Stimulated activated CD4-positive, alpha-beta T cell treated with anti-CD3 and anti-CD28 coated beads, Interleukin-12 subunit alpha, Interleukin-12 subunit beta, amount 100 ng/mL, for 48 hours (primary cell): ENCODE measurements at regions not wholly inside any gene's neighbourhood (a gene's known extent, or its start where the extent isn't known, plus 50 kb on each side); places are given as distances from the start of the nearest gene placed in this dataset.

Experiments used
- DNase-seq, 3 donors: peaks; one replicate each; pipeline ENCODE4 v3.0.0-alpha.2; 2020; ENCODE audit warnings: low read depth in 2 of 3, low spot score in 1 of 3

DNA sequence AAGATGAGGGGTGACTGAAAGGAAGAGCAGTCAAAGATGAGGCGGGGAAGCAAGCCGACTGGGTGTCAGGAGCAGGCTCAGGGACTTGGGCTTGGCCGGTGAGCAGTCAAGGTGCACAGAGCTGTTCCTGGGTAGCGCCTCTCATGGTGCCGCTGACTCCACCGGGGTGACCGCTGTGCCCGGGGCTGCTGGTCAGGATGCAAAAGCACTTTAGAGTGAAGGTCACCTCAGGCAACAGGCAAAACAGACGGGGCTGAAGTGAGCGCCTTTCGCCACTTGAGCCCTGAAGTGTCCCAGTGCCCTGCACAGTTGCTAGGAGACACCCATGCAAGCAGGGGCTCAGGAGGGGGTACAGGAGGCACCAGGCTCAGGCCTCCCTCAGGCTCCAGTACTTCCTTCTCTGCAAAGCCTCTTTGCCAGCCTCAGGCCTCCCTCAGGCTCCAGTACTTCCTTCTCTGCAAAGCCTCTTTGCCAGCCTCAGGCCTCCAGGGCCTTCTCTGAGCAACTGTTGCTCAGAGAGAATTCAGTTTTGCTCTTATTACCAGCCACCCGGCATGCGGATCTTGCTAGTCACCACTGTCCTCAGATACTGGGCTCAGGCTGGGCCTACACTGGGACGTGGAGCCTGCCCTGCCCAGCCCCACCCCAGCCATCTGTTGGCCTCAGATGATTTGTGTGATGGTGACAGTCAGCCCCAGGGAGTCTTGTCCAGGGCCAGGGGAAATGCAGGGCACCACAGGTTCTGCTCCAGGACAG, 99.7 kb upstream of the IRF2BP2 start:
- DNase-seq, result no peak

DNA sequence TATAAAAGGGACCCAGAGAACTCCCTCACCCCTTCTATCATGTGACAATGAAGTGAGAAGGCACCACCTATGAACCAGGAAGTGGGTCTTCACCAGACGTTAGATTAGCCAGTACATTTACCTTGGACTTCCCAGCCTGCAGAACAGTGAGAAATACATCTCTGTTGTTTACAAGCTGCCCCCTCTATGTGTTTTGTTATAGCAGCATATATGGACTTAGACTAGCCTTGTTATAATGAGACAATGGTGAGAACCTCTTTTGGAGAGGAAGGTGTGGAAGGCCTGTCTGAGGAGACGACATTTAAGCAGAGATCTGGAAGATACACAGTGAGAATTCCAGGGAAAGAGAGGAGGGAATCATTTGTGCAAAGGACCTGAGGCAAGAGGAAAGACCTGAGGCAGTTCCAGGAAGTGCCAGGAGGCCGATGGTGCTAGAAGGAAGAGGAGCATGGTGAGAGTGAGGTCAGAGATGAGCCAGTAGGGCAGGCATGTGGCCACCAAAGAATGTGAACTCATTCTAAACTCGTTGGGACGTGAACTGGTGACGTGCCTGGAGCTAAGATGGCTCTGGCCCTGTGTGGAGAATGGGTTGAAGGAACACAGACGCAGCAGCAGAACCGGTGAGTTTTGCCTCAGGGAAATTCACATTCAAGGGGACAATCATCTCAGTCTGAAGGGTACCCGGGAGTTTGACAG, 98.9 kb upstream of the IRF2BP2 start:
- DNase-seq, result no peak

DNA sequence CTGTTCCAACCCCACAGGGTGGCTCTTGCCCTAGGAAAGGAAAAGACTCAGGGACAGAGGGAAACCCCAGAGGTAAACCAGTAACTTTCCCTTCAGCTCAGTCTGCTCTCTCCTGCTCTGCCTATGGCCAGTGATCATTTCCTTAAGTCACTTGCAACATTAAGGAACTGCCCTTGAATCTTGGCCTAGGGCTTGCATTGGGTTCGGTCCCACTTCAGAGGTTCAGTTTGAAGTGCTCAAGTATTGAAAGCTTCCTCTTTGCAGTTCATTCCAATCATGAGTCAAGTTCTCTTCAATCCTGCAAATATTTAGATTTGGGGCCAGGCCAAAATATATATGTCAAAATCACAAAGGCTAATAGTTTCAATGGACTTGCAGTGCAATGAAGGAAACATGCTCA, 97.7 kb upstream of the IRF2BP2 start:
- DNase-seq, result no peak

DNA sequence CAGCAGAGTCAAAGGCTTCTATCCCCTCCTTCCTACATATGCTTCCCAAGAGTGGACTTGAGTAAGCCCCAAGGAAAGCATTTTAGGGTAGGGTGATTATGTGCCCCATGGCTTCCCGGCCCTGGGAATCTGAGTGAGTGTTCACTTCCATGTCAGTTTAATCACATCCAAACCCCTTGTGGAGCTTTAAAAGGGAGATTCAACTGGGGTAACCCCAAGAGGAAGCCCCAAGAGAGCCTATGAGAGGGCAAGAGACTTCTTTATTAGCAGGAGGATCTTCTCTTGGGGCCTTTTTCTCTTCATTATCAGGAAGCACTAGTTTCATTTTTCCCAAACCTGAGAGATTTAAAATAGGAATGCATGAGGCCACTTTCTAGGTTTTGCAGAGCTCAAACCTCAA, 97.0 kb upstream of the IRF2BP2 start:
- DNase-seq, result no peak

DNA sequence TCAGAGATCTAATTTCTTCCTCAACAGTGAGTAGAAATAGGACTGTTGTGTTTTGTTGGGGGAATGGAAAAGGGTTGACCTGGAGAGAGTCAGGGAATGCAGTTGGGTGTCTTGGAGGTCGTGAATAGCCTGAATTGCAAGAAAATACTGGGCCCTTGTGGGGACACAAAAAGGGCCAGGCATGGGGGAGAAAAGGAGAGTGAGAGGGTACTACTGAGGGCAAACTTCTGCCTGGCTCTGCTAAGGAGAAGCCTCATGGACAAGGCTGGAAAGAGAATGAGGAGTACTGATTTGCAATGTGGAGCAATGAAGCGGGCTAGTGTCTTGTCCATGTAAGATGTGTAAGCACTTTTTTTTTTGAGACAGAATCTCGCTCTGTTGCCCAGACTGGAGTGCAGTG, 96.2 kb upstream of the IRF2BP2 start:
- DNase-seq, result no peak

DNA sequence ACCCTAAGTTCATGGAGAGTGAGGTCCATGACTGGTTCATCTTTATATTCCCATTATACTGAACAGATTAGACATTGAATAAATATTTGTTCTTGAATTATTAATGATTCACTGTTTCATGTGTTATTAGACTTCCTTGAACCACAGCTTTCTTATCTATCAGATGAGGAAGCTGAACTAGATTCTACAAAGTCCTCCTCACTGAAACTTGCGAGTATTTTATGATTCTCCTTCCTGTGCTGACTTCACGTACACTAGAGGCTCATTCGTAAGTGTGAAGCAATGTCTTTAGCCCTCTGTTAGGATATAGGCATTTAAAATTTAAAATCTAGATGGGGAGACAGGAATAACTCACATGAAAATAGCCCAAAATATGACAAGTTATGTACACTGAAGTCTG, 95.6 kb upstream of the IRF2BP2 start:
- no peak for DNase-seq

DNA sequence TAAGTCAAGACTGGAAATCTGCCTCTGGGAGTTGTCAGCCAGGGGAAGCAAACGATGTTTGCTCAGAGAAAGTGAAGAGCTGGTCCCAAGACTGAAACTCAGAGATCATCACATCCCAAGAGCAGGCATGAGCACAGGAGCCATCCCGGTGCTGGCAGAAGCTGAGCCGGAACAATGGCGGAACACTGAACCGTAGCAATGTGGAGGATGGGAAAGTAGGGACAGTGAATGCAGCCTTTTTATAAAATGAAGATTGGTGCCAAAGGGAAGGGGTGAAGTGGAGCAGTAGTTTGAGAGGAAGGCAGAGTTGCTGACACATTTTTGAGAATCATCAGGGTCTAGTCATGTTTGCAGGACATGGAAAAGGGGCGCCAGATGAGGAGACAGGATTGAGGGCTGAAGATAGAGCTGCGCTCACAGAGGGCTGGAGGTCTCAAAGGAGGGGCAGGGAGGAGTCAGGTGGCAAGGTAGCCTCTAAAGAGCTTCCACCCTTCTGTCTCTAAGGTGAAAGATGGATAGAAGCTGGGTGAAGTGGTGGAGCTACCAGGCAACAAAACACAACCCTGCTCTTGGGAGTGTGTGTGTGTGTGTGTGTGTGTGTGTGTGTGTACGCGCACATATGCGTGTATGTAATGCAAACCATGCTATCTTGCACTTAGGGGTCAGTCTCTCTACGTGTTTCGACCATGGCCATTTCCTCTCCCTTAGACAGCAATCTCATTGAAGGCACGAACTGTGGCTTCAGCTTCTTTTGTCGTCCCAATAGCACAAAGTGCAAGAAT, 94.3 kb upstream of the IRF2BP2 start:
- DNase-seq, result no peak

DNA sequence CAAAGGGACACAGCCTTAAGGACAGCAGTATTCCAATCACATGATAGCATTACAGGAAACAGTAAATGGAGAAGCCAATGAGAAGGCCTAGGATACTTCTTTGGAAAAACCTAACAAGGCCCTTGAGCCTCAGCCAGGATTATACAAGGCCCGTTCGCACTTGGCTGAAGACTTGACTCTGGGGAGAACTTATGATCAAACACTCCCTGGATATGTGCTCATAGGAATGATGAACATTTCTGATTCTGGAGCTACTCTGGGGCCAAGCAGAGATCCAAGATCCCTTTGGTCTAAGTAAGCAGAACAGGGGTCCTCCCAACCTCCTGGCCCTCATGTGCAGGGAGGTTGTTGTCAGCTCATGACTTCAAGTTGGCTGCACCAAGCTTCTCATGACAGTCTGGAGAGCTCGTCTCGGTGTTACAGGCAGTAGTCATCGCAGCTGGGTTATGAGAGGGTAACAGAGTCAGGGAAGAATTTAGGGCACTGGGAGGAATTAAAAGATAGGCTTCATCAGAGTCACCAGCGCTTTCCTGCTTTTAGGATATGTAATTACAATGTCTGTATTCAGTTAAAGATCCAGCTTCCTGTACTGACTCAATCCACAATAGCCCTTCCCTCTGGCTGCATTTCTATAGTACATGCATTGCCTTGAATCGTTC, 92.5 kb upstream of the IRF2BP2 start:
- no peak for DNase-seq

DNA sequence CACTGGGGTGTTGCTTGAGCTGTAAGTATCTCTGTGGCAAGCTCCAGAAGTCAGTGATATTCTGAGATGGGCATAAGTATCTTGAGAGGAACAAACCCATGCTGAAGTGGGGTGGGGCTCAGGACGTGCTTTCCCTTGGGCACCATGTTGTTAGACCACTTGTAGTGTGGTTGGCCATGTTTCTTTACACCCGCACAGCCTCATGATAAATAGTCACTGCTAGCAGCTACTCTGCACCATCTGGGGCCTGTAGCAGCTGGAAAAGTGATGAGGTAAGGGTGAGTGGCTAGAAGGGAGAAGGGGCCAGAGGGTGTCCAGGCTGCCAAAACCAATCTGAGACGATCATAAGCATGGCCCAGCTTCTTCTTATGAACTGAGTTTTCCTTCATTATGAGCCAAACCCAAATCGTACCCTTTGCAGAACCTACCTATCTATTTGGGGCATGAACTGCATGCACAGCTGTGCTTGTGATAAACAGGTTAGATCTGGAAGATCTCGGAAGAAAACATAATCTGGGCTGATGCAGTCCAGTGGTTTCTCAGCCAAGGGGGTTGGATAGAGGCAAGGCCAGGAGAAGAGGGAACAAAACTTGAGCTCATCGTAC, 91.9 kb upstream of the IRF2BP2 start:
- no peak for DNase-seq

DNA sequence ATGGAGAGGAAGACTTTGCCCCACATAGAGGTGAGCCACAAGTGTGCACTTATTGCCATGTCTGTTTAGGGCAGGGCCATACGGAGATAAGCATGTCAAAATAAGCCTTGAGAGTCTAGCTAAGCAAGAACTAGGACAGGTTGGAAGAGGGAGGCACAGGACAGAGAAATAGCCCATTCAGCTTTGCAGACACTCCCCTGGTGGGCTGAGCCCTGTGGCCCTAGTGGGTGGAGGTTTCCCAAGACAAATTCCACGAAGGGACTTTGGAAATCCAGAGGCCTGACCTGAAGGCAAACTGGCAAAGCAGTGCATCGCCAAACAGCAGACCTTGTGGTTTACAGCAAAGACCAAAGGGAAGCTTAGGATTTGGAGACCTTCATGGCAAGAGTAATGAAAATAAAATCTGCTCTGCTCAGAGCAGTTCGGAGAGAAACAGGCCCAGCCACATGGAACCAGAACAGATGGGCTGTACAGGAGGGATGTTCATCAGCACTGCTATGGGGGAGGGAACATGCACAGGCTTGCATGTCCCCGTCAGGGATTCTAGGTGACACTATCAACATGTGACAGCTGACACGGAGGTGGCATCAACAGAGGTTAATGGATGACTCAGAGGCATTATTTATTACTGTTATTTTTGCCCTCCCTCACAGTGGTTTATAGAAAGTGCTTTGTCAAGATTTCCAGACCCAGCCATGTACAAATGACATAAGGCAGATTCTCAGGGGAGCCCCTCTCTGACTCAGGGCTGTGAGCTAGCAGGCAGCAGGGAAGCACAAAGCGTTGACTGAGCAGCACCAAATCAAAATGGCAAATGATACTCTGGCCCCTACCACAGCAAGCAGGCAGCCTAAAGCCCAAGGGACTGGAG, 90.1 kb upstream of the IRF2BP2 start:
- DNase-seq, result no peak

DNA sequence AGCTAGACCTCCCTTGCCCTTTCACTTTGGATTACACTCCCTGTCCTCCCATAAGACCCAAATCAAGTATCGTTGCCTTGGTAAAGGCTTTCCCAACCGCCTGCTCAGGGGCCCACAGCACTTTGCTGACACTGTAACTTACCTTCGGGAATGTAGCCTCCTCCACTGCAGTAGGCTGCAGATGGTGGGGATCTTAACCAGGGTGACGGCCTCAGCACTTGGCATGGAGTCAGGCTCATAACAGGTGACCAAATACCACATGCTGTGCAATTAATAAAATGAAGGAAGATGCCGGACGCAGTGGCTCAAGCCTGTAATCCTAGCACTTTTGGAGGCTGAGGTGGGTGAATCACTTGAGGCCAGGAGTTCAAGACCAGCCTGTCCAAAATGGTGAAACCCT, 88.7 kb upstream of the IRF2BP2 start:
- no peak for DNase-seq

DNA sequence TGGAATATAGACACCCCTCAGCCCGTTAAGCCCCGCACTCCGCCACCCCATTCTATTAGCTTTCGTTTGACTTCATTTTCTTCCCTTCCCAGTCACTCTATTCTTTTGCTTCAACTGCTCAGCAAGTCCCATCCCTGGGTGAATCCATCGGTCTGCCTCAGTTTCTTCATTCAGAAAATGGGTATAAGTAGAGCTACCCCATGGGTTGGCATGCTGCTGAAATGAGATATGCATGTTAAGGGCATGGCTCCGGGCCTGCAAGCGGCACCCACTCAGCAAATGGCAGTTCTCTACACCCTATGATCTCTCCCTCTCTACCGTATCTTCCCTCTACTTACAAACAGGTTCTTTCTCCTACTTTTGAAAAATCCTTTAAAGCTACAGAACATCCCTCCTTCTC, 87.8 kb upstream of the IRF2BP2 start:
- DNase-seq, result no peak

DNA sequence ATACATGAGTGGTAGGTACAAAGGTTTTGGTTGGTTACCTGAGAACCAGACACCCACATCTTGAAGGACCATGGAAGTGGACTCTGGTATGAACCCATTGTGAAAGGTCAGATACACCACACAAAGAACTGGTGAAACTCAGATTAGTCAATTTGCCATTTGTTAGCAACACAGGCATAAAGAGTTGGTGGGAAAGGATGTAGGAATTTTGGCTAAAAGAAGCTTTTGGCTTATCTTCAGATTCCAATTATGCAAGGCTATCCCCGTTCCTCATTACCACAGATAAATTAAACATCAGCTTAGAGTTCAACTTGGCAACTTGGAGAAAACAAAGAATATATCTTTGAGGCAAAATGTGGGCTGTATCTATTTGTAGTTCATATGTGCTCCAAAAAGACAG, 87.0 kb upstream of the IRF2BP2 start:
- no peak for DNase-seq

DNA sequence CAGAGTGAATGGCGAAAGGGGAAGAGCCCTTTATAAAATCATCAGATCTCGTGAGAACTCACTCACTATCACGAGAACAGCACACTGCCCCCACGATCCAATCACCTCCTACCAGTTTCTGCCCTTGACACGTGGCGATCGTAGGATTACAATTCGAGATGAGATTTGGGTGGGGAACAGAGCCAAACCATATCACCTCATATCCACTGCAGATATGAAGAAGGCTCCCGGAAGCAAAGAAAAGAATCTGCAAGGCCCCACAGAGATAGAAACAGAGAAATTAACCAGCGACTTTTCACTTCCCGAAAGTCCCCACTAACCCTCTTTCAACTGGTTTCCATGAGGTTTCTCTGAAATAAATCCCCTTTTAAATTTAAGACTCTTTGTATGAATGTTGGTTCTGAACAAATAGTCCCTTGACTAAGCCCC, 86.2 kb upstream of the IRF2BP2 start:
- DNase-seq, result no peak

DNA sequence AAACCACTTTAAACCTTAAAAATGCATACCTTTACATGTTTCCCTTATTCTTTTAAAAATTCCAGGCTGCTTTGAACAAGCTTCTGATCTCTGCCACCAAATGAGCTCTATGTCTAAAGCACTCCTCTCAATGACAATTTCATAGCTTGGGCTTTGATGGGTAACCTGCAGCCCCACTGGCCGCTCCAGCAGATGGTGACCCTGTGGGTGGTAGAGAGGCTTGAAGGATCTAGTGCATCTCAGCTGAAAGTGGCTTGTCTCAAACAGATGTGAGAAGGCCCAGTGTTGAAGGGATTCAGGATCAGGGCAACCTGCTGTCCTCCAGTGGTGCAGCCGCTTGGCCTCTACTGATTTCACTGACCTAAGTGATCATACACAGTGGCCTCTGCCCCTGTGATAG, 84.7 kb upstream of the IRF2BP2 start:
- no peak for DNase-seq

DNA sequence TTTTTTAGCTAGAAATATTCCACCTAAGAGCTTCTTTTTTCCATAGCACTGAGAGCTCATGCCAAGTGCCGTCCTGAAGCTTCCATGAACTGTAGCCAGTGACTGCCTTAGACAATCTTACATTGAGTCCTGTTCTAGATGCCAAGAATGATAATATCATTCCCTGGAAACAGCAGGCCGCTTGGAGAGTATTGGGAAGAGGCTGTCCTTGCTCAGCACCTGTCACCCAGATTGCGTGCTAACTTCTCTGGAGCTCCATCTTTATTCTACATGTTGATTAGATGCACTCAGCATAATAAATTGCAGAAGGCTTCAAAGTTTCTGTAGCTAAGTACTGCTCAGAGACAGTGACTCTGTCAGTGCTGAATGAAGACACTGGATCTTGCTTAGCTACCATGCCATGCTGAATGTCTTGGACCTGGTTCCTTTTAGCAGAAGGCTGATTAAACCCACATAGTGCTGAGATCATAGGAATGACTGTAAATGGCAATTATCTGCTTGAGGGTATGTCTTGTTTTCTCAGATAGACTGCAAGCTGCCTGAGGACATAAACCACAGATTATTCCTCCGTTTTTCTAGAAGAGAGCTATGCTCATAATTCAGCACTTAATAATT, 83.1 kb upstream of the IRF2BP2 start:
- no peak for DNase-seq

DNA sequence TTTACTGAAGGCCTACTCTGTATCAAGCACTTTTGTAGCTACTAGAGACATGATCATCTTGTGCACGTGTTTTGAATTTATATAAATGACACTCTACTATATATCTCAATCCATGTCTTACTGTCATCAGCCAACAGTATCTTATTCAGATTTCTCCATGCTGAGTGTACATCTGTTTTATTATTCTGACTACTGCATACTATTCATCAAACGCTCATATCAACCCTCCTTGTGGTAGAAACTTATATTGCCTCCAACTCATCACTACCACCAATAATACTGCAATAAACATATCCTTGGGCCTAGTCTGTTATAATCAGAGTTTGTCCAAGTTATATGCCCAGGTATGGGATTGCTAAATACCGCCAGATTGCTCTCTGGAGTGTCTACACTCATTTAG, 81.6 kb upstream of the IRF2BP2 start:
- no peak for DNase-seq

DNA sequence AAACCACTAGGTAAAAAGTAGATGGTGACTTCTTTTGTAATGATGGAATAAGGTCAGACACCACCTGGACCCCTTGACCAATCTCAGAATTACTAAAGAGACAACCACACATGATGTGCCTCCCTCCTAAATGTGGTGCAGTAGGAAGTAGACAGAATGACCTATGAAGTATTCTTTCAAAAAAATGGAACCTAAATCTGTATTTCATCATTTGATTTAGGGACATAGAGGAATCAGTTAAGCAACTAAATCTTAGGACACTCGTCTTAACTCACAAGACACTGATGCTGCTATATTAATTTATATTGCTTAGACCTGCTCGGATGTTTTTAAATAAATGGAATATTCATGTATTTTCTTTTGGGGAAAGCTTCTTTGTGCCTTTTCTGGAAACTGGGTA, 80.9 kb upstream of the IRF2BP2 start:
- no peak for DNase-seq

DNA sequence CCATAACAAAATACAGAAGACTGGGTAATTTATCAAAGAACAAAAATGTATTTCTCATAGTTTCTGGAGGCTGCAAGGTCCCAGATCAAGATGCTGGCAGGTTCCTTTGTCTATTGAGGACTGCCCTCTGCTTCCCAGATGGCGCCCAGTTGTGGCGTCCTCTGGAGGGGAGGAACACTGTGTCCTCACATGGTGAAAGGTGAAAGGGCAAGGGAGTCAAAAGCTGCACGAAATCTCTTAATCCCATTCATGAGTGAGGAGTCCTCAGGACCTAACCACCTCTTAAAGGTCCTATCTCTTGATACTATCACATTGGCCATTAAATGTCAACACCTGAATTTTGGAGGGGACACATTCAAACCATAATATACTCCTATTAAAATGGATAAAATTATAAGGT, 79.3 kb upstream of the IRF2BP2 start:
- no peak for DNase-seq

DNA sequence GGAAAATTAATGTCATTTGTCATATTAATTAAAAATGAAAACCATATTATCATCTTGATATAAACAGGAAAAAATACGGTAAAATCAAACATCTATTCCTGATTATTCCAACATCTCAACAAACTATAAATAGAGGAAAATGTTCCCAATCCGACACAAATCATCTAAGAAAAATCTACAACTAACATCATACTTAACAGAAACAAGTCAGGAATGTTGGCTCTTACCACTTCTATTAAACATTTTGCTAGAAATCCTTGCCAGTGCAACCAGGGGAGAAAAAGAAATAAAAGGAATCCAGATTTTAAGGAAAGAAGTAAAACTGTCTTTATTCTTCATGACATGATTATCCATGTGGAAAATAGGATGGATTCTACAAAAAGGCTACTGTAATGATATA, 77.0 kb upstream of the IRF2BP2 start:
- DNase-seq, result no peak
